UCSD-AML1 (cell line): ENCODE measurements at regions not wholly inside any gene's neighbourhood (a gene's known extent, or its start where the extent isn't known, plus 50 kb on each side); places are given as distances from the start of the nearest gene placed in this dataset.
"Not testable (repeated sequence)": the region's sequence is repeated elsewhere in the genome, so short reads cannot be mapped to it uniquely, and the experiment has no call there.

Source experiments
- DNase-seq: peaks from one replicate; lab custom pipeline; 2025; ENCODE audit not compliant: unreplicated experiment; lab: John Stamatoyannopoulos, UW

DNA sequence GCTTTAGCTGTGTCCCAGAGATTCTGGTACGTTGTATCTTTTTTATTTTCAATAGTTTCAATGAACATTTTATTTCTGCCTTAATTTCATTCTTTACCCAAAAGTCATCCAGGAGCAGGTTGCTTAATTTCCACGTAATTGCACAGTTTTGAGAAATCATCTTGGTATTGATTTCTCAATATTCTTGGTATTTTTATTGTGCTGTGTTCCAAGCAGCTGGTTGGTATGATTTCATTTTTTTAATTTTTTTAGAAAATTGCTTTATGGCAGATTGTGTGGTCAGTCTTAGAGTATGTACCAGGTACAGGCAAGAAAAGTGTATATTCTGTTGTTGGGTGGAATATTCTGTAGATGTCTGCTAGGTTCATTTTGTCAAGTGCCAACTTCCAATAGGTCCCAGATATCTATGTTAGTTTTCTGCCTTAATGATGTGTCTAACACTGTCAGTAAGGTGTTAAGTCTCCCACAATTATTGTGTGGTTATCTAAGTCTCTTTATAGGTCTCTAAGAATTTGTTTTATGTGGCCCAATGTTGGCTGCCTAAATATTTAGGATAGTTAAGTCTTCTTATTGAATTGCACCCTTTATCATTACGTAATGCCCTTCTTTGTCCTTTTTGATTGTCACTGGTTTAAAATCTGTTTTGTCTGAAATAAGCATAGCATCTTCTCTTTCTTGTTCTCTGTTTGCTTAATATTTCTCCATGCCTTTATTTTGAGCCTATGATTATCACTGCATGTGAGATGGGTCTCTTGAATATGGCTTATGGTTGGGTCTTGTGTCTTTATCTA lies 366.9 kb upstream of the IRAK1BP1 start:
- DNase-seq = no peak

DNA sequence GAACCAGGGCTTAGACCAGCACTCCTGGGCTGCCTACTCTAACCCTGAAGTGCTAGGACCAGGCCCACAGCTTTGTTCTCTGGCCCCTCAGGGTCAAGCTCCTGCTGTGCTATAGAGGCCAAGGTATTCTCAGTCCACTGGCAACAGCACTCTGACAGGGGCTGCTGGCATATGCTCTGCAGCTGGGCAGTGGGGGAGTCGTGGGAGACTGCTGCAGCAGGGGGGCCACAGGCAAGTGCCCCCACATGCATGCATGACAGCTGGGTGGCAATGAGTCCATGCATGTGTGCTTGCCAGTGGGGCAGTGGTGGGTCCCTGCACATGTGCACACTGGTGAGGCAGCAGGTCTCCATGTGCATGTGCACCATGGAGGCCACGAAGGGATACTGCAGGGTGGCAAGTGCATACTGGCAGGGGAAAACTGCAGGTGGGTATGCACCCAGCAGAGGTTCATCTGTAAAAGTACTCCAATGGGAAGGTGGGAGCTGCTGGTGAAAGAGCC lies 364.9 kb upstream of the IRAK1BP1 start:
- DNase-seq = no peak

DNA sequence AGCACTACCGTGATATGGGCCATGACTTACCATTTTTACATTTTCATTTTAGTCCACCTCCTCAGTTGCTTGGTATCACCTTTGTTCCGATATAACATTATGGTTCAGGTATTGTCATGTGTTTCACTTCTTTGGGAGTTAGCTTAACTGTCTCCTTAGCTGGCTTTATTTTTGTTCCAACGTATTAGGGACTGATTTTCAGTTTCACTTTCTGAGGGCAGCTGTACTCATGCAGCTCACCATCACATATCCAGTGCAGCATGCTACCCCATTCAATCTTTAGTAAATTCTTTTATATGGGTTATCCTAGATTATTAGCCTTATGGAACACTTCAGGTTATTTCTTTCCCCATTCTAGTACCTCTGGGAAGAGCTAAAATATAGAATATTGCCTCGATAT lies 362.2 kb upstream of the IRAK1BP1 start:
- DNase-seq = no peak

DNA sequence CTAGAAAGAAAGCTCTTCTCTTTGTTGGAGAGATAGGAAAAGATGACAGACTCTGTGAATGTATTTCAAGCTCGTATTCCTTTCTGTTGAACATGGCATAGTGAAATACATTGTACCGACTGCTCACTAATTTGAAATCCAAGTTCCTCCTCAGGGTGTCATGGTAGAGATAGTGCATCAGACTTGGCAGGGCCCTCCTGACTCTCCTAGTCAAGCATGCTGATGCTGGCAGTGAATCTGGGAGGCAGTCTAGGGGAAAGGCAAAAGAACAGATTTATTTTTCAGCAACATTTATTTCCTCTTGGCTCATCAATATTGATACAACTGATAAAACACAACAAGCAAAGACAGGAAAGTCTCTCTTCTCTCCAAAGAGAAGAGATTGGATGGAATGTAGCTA lies 356.3 kb upstream of the IRAK1BP1 start:
- no peak for DNase-seq

DNA sequence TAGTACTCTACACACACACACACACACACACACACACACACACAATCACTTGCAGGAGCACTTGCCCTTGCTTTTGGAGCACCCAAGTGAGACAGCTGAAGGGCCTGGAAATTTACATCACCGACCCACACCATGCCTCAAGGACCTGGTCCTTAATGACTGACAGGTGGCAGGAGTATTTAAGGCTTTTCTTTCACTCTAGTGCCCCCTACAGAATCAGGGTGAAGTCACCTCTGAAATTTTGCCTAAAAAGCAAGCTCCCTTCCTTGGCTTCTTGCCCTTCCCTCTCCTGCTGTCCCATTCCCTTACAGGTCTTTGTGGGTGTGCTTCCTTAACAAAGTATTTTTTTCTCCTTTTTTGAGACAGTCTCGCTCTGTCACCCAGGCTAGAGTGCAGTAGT lies 353.5 kb upstream of the IRAK1BP1 start:
- DNase-seq = no peak

DNA sequence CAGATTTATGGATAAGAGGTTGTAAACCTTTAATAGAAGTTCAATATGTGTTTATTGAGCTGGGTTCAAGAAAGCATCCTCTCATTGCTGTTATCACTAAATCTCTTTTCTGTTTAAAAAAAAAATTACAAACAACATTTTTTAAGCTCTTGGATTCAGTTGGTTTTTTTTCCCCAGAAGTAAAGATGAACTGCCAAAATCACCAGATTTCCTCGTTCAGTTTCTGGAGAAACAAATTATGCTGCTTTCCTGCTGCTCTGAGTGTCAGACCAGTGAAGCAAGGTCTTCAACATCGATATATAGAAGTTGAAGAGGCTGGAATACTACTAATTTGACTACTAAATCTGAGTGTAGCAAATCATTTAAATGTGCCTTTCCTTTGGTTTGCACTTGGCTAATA lies 352.1 kb upstream of the IRAK1BP1 start:
- no peak for DNase-seq

DNA sequence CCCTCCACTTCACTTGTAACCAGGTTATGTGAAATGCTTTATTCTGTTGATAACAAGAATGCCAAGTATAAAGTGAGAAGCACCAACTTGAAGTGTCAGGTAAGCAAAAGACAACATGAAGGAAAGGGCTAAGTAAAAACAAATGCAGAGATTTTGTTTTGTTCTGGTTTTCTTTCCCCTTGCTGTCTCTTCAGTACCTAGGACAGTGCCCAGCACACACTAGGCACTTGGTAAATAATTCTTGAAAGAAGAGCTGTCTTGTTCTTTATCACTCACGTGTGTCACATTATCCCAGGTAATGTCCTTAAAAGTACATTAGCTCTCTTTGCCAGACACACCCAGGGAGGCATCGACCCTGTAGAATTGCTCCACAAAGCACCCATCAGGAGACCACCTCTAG lies 350.0 kb upstream of the IRAK1BP1 start:
- no peak for DNase-seq

DNA sequence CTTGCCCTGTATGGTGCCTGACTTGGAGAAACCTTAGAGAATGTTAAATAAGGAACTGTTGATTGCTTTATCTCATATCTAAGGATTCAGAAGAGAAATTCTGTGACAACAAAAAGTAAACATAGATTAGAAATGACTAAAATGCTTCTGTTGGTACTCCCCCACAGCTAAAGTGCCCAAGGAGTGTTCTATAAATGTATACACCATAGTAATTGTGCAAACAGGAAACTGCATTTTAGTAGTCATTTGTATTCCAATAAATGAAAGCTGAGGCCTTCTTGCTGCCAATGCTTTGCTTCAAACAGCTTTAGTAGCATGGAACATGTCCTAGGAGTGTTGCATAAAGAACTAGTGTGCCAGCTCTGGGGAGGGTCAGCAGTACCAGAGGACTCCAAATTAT lies 343.7 kb upstream of the IRAK1BP1 start:
- DNase-seq = no peak

DNA sequence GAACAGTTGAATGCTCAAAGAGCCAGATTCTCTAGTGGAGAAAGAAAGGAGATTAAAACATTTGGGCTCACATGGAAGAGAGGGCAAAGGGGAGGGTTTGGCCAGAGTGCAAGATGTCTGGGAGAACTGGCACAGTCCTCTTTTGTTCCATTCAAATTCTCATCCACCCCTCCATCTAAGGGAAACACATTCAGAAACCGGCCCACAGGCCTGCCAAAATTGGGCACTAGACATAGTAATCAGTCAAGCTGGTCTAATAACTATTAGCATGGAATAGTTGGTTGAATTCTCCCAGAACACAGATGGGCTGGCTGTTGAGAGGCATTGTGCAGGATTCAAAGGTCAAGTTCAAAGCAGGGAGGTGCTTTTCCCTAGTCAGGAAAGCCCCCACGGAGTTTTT lies 341.4 kb upstream of the IRAK1BP1 start:
- no peak for DNase-seq

DNA sequence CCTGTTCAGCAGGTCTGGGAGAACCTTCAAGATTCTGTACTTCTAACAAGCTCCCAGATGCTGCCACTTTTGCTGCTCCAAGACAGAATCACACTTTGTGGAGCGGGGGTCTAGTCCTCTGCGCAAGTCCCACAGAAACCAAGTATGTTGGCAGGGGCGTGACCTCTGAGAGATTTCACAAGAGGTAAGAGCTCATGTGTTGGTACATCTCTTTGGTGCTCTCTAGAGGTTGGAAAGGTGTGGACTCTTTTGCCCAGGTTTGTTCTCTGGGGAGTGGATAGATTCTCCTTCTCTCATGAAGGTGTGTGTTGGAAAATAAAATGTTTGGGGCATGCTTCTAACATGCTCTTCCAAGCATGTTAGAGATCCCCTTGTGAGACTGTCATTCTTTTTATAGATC lies 340.9 kb upstream of the IRAK1BP1 start:
- no peak for DNase-seq

DNA sequence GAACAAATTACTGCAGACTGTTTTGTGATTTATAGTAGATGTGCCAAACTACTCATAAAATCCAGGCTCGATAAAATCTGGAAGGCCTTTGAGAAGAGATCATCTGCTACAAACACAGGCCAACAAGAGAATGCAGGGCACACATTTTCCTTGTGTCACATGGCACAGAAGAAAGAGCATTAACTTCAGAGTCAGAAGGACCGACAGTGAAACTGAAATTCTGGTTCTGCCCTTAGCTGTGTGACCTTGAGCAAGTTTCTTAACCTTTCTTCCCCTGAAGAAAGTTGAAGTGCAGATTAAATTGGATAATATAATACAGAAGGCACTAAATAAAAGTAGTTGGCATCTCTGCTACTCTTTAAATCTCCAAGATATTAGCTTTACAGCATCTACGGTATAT lies 338.4 kb upstream of the IRAK1BP1 start:
- no peak for DNase-seq

DNA sequence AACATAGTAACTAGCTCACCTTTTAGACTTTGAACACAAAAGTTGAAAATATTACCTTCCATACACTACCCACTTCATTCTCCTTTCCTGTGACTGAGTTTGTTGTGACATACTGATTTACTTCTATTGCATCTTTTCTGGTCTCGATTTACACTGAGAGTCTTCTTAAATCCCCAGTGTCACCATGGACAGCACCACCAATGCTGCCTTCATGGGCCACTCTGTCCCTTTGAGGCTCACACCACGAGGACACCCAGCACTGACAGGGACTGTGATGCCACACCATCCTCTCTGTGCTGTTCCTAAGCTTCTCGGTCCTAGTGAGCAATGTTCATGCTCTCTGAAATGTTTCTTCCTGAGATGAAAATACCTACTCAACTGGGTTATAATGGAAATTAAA lies 337.1 kb upstream of the IRAK1BP1 start:
- no peak for DNase-seq

DNA sequence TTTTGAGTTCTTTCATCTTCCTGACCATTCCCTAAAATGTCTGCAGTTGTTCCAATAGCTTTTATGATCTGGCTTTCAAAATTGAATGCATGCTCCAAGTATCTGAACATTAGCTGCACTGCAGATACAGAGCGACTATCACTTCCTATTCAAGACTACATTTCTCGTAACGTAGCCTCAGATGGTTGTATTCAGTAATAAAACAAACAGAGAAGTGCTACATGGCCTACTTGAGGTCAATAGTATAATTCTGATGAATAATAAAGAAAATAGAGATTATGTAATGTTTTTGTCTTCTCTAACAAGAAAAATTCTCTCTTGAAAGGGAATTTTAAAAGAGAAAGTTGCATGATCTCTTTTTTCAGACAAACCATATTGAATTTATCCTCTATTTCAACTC lies 333.9 kb upstream of the IRAK1BP1 start:
- DNase-seq = no peak

DNA sequence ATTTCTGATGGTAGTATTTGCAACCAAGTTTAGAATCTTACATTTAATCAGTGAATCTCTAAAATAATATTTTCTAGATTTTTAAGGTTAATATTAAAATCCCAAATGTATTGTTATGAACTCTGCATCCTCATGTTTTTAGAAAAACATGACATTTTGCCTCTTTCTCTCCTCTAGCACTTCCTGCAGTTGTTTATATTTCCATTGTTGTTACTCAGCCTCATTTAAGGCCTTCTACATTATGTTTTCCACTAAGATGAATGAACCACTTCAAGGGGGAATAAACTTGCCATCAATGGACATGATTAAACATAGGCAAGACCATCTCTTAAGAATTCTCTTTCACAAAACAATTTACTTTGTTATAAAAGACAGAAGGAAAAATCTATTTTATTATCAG lies 333.5 kb upstream of the IRAK1BP1 start:
- no peak for DNase-seq

DNA sequence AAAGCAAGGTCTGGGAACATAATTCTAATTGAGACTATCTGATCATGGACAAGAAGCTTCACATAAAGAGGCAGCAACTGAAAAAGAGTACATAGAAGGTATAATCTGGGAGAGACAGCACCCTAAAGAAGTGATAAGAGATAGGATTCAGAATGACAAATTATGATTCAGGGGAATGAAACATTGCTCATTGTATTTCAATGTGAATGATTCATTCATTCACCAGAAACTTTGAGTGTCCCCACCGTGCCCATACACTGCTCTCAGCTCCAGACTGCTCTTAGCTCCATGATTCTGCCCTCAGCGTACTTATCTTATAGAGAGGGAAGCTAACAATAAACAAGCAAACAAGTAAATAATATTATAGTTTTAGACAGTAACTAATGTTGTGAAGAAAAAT lies 329.3 kb upstream of the IRAK1BP1 start:
- DNase-seq = no peak

DNA sequence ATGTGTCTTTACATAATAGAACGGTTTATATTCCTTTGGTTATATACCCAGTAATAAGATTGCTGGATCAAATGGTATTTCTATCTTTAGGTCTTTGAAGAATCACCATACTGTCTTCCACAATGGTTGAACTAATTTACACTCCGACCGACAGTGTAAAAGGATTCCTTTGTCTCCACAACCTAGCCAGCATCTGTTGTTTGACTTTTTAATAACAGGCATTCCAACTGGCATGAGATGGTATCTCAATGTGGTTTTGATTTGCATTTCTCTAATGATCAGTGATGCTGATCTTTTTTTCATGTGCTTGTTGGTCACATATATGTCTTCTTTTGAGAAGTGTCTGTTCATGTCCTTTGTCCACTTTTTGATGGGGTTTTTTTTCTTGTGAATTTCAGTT lies 319.7 kb upstream of the IRAK1BP1 start:
- not testable (repeated sequence) for DNase-seq

DNA sequence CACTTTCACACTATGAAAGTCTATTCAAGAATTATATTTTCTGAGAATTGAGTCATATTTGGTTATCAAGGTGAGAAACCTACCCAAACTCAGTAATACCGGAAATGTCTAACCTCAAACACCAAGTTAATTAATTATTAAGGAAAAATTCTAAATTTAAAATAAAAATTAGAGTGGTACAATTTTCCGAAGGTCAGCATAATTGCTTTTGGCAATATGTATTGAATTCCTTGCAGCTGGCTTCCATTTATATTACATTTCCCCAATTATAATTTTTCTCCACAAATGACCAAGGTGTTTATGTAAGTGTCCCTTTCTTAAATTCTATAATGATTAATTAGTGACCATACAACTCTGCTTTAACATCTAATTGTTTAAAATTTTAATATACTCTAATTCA lies 316.0 kb upstream of the IRAK1BP1 start:
- no peak for DNase-seq

DNA sequence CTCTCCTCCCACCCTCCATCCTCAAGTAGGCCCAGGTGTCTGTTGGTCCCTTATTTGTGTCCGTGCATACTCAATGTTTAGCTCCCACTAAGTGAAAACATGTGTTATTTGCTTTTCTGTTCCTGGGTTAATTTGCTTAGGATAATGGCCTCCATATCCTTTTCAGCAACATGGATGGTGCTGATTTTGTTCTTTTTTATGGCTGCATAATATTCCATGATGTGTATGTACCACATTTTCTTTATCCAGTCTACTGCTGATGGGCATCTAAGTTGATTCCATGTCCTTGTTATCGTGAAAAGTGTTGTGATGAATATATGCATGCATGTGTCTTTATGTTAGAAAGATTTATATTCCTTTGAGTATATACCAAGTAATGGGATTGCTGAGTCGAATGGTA lies 314.9 kb upstream of the IRAK1BP1 start:
- no peak for DNase-seq

DNA sequence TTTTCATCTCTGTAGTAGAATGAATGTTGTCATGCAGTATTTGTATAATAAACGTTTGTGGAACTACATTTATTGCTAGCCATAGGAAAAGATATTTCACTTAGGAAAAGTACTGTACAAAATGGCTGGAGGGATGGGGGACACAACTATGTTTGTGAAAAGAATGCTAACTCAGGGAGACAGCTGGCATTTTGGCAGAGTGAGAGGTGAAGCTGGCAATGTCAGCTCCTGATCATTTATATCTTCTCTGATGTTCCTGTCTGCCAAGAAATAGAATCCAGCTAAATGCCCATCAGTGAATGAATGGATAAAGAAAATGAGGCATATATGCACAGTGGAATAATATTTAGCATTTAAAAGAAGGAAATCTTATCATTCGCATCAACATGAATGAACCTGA lies 313.0 kb upstream of the IRAK1BP1 start:
- DNase-seq = no peak

DNA sequence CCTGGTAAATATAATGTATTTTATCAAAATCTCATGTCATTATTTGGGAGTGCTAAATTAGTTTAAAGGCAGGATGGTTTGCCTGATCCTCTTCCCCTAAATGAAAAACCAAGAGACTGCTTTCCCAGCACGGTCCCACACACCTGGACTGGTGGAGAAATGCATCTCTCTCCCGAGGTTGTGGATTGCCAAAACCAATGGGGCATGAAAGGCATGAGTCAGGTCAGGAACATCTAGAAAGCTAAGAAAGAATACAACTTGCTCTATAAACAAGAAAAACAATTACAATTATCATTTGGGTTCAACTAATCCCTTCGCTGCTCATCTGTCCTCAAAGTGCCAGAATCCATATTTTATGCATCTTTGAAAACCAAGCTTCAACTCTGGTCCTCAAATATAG lies 308.3 kb upstream of the IRAK1BP1 start:
- DNase-seq = no peak

DNA sequence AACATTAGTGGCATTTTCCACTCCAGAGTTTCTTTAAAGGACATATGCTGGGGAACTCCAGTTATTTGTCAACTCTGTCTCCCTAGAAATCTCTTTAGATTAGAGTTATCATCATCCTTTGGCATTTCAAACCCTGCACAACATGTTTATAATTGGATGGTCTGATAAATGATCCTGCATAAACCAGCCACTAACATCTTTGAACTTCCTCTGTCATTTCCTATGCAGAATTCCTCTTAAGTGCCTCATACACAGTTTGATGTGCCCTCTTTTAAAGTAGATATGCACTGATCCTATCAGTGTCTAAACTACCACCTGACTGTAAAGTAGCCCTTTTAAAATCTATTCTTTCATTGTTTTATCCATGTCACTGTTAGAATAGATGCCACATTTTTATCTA lies 306.3 kb upstream of the IRAK1BP1 start:
- no peak for DNase-seq

DNA sequence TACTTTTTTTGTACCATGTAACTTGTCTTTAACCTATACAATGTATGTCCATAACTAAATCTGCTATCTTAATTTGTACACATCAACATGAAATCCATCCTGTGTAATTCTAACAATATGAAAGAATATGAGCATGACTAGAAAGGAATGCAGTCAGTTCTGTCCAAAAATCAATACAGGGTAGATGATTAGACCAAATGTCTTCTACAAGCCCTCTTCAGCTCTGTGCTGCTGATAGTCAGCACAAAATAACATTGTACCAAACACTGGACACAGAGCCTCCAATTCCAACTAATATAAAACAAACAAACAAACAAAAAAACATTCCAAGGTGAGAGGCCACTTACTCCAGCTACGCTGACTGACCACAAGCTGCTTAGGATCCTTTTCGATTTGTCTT lies 301.4 kb upstream of the IRAK1BP1 start:
- DNase-seq = no peak

DNA sequence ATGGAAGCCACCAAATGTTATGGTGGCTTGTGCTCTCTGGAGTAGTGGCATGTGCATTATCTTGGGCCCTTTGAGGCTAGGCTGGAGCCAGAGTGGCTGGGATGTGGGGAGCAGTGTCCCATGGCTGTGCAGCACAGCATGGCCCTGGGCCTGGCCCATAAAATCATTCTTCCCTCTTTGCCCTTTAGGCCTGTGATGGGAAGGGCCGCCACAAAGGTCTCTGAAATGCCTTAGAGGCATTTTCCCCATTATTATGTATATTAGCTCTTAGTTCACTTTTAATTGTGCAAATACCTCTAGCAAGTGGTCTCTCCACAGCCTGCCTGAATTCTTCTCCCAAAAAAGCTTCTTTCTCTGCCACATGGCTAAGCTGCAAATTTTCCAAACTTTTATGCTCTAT lies 297.3 kb upstream of the IRAK1BP1 start:
- DNase-seq = no peak
